C4-2B (cell line): ENCODE measurements at regions not wholly inside any gene's neighbourhood (a gene's known extent, or its start where the extent isn't known, plus 50 kb on each side); places are given as distances from the start of the nearest gene placed in this dataset.

Experiments
- ZFX ChIP-seq: fragments of 450-650 bp; IDR thresholded peaks from 2 replicates; pipeline ENCODE4 v1.6.1; 2017
- TF ChIP-seq, protein P1 (sequence below): fragments of 450-650 bp; conservative IDR thresholded peaks from 2 replicates; pipeline ENCODE4 v1.5.1; 2017; ENCODE audit warnings: mild to moderate bottlenecking

DNA sequence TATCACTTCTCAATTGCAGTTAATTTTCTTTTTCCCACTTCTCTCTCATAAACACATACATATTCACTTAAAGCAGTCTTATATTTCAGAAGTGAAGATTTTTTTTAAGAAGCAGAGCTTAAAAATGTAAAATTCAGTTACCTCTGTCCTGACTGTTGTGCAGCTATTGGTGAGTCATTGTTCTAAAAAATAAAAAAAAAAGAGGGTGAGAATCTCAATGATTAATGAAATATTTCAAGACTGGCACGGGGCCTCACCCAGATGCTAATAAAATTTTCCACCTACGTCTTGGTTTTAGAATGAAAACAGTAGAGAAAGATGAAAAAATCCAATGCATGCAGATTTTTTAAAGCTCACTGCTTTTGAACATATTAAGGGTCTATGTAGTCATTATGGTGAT lies 67.7 kb downstream of the RDH14 start:
- TF ChIP-seq, protein P1, sequence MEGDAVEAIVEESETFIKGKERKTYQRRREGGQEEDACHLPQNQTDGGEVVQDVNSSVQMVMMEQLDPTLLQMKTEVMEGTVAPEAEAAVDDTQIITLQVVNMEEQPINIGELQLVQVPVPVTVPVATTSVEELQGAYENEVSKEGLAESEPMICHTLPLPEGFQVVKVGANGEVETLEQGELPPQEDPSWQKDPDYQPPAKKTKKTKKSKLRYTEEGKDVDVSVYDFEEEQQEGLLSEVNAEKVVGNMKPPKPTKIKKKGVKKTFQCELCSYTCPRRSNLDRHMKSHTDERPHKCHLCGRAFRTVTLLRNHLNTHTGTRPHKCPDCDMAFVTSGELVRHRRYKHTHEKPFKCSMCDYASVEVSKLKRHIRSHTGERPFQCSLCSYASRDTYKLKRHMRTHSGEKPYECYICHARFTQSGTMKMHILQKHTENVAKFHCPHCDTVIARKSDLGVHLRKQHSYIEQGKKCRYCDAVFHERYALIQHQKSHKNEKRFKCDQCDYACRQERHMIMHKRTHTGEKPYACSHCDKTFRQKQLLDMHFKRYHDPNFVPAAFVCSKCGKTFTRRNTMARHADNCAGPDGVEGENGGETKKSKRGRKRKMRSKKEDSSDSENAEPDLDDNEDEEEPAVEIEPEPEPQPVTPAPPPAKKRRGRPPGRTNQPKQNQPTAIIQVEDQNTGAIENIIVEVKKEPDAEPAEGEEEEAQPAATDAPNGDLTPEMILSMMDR = no peak
- no peak for TF ChIP-seq ZFX
